GM13977 (cell line): ENCODE measurements at regions not wholly inside any gene's neighbourhood (a gene's known extent, or its start where the extent isn't known, plus 50 kb on each side); places are given as distances from the start of the nearest gene placed in this dataset.

Experiments
- DNase-seq: peaks from one replicate; pipeline ENCODE4 v3.0.0; 2012; ENCODE audit warnings: low spot score
- in situ Hi-C: fragments of 300-500 bp; cut with MboI; formaldehyde crosslinking; loops from one replicate; pipeline ENCODE4 v1.12.0; 2022; ENCODE audit warnings: low sequenced_read_pairs, low pct_unique_long_range_greater_than_20kb, mixed read lengths, inconsistent platforms; ENCODE audit not compliant: unreplicated experiment
- TF ChIP-seq, protein P1 (sequence below): IDR thresholded peaks from 2 replicates; pipeline ENCODE4 v1.5.1; 2012; ENCODE audit warnings: mild to moderate bottlenecking, control low read depth; ENCODE audit not compliant: insufficient read depth; ENCODE audit errors: extremely low read depth, missing control alignments

DNA sequence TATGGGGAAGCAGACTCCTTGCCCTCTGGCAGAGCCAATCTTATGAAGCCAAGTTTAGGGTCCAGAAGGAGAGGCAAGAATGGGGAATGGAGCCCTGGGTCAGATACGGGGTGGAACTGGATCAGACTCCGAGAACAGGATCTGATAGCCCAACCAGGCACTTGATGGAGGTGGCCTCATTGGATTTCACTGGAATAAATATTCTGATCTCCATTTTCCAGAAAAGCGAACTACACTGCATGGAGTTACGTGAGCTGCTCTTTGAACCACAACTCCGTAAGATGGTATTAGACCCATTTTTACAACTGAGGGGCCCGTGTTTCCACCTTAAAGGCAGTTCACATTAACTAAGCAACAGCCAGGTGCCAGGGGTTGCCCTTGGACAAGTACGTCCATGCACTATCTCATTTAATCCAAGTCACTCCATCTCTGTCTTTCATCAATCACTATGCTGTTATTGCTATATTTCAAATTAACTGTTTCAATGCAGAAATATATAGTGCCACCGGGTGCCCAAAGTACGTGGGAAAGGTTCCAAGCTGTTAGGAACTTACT, 155.2 kb downstream of the BCL11B start:
- DNase-seq: no peak
- in situ Hi-C loops: no loop called here

DNA sequence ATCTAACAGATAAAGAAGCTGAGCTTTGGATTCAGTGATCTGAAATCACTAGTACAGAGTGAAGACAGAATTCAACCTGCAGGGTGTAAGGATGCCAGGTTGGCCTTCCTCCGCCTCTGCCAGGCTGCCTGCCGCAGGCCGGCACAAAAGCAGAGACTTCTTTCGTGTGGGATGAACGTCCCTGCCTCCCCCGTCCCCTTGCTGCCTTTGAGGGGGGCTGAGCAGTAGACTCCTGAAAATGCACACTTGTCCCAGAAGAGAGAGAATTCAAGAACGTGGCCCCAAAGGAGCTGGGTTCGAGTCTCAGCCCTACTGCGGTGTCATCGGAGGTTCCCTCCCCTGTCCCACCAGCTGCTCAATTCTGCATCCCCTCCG, 154.3 kb downstream of the BCL11B start:
- TF ChIP-seq, protein P1, sequence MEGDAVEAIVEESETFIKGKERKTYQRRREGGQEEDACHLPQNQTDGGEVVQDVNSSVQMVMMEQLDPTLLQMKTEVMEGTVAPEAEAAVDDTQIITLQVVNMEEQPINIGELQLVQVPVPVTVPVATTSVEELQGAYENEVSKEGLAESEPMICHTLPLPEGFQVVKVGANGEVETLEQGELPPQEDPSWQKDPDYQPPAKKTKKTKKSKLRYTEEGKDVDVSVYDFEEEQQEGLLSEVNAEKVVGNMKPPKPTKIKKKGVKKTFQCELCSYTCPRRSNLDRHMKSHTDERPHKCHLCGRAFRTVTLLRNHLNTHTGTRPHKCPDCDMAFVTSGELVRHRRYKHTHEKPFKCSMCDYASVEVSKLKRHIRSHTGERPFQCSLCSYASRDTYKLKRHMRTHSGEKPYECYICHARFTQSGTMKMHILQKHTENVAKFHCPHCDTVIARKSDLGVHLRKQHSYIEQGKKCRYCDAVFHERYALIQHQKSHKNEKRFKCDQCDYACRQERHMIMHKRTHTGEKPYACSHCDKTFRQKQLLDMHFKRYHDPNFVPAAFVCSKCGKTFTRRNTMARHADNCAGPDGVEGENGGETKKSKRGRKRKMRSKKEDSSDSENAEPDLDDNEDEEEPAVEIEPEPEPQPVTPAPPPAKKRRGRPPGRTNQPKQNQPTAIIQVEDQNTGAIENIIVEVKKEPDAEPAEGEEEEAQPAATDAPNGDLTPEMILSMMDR: no peak
- in situ Hi-C loops: no loop called here
- no peak for DNase-seq

More for the DNA sequence above, 155.2 kb downstream of the BCL11B start:
- TF ChIP-seq, protein P1: no peak

DNA sequence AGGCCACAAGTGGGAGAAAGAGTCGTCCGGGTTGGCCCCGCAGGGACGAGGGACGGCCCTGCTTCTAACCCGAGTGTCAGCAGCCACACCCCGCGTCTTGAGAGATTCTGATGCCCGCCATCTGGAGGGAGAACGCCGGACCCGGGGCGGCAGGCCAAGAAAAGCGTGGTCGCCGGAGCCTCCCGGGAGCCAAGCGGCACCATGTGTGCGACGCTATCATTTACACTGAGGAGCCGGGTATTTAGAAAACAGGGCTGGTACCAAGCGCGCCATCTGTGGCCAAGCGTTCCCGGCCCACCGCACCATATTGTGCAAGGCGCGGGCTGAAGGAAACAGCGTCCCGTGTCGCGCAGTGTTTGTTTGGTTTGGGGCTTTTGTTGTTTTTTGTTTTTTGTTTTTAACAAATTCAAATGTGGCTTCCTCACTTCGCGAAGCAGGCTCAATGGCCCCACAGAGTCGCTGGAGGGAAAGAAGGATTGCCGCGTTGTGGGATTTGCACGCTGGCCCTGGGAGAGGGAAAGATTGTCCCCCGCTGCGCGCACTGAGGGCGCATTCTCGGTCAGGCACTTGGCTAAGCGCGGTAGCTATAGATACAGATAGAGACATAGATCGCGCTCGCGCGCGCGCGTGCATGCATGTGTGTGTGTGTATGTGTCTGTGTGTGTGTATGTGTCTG, 153.8 kb downstream of the BCL11B start:
- in situ Hi-C loops: no loop called here
- no peak for DNase-seq
- TF ChIP-seq, protein P1: no peak

DNA sequence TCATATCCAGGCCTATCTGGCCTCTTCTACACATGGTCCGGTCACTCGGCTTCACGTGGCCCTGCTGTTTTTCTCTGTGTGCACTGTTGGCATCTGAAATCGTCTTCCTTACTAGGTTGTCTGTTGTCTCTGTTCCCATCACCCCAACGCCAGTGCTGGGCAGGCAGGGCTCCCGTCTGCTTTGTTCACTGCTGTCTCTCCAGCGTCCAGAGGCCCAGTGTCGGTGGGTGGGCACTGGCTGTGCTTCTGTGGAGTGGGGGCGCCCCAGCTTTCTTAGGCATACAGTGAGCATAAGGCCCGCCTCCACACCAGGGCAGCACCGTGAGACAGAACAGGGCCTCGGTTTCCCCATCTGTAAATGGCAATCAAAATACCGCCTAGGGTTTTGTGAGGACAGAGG, 153.1 kb downstream of the BCL11B start:
- in situ Hi-C loops: no loop called here
- TF ChIP-seq, protein P1: no peak
- DNase-seq: no peak
